ENCODE measurements at regions not wholly inside any gene's neighbourhood (a gene's known extent, or its start where the extent isn't known, plus 50 kb on each side); places are given as distances from the start of the nearest gene placed in this dataset.

- no peak for TF ChIP-seq CTCF (conservative IDR thresholded peaks at IDR 0.05; ENCODE audit: low read length)
- TF ChIP-seq EZH2phosphoT487 (IDR thresholded peaks at IDR 0.05; ENCODE audit: borderline replicate concordance, low read depth, low read length), result no peak
Observed at GRCh38 chr15:62437753-62438152, 272.7 kb upstream of the C2CD4B start.
